ENCODE measurements at regions not wholly inside any gene's neighbourhood (a gene's known extent, or its start where the extent isn't known, plus 50 kb on each side); places are given as distances from the start of the nearest gene placed in this dataset.

DNA sequence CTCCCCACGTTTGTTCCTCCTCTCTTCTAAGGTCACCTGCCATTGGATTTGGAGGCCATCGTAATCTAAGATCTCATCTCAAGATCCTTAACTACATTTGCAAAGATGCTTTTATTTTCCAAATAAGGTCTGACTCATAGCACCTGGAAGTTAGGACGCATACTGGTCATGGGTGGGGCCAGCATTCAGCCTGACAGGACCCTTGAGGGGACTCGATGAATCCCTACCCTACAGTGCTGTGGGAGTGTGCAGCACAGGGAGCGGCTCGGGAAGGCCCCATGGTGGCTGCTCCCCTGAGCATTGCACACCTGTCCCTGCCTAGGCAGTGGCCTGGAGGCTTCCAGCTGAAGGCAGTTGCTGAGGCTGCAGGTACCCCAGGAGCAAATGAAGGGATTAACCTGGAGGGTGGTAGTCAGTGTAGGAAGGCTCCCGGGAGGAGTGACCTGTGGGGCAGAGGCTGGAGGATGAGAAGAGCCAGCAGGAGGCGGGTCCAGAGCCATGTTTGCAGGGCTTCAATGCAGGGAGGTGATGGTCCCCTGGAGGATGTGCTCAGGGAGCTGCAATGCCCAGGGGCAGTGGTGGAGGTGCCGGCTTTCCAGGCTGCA is 362.2 kb downstream of the CTTN start:
- TF ChIP-seq, protein P1, sequence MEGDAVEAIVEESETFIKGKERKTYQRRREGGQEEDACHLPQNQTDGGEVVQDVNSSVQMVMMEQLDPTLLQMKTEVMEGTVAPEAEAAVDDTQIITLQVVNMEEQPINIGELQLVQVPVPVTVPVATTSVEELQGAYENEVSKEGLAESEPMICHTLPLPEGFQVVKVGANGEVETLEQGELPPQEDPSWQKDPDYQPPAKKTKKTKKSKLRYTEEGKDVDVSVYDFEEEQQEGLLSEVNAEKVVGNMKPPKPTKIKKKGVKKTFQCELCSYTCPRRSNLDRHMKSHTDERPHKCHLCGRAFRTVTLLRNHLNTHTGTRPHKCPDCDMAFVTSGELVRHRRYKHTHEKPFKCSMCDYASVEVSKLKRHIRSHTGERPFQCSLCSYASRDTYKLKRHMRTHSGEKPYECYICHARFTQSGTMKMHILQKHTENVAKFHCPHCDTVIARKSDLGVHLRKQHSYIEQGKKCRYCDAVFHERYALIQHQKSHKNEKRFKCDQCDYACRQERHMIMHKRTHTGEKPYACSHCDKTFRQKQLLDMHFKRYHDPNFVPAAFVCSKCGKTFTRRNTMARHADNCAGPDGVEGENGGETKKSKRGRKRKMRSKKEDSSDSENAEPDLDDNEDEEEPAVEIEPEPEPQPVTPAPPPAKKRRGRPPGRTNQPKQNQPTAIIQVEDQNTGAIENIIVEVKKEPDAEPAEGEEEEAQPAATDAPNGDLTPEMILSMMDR (IDR thresholded peaks at IDR 0.05), result no peak
- H3K4me3 ChIP-seq, result no peak overlapping the region
- DNase-seq (ENCODE audit: low spot score), result no peak
- H3K36me3 ChIP-seq, result no peaks in the 10 kb centered on the region
- H3K9me3 ChIP-seq, result no peaks in the 10 kb centered on the region
- peaks cover 0 to 4% of the 10 kb centered on the region in 2 donors for H3K4me1 ChIP-seq
- H3K27me3 ChIP-seq, result no peaks in the 10 kb centered on the region
- H3K27ac ChIP-seq, result no peak overlapping the region

DNA sequence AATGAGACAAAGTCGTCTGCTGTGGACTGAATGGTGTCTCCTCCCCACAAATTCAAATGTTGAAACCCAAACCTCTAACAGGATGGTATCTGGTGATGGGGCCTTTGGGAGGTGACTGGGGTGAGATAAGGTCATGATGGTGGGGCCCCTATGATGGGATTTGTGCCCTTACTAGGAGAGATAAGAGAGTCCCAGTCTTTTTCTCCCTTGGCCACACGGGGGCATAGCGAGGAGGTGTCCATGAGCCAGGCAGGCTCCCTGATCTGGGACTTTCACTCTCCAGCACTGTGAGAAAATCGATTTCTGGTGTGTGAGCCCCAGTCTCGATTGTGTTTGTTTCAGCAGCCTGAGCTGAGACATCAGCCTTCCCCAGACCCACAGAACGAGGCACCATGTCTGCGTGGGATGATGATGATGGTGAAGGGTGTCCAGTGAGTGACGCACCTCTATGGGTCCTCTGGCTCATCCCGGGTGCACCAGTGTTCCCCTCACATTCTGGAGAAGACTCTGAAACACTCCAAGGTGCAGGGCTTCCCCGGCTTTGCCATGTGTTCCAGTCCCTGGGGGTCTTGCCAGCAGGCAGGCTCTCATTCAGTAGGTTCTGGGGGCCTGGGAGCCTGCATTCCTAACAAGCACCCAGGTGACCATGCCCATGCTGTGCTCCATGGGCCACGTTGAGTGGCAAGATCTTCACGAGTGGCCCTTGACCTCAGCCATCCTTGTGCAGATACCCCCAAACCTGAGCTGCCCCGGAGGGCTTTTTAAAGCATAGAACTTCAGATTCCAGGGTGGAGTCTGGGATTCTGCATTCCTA is 363.0 kb downstream of the CTTN start:
- no peak overlapping the region for H3K4me3 ChIP-seq
- no peaks in the 10 kb centered on the region for H3K4me1 ChIP-seq
- no peaks in the 10 kb centered on the region for H3K36me3 ChIP-seq
- TF ChIP-seq, protein P1 (IDR thresholded peaks at IDR 0.05), result no peak
- DNase-seq (ENCODE audit: low spot score), result no peak
- no peaks in the 10 kb centered on the region for H3K9me3 ChIP-seq
- no peaks in the 10 kb centered on the region for H3K27me3 ChIP-seq
- H3K27ac ChIP-seq, result no peak overlapping the region

DNA sequence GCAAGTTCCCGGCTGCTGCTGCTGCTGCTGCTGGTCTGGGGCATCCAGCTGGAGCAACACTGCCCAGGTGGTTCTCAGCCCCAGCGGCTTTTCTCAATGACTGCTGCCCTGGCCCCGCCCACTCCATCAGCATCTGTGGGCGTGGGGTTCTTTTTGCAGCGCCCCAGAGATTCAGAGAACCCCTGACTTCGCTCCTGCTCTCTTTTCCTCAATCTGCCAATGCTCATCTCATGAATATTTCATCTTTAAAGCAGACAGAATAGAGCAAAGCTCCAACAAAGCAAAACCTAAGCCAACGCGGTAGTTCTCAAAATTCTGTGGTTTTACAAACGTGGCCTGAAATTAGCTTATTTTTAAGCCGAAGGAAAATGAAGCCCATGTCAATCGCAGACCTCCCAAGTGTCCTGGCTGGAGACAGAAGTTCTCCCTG is 363.6 kb downstream of the CTTN start:
- Histone ChIP-seq H3K27ac (no peak overlapping the region), H3K9me3 (no peaks in the 10 kb centered on the region), H3K4me1 (no peaks in the 10 kb centered on the region), H3K36me3 (no peaks in the 10 kb centered on the region), H3K4me3 (no peak overlapping the region), H3K27me3 (no peaks in the 10 kb centered on the region)
- DNase-seq (ENCODE audit: low spot score), result no peak
- TF ChIP-seq, protein P1 (IDR thresholded peaks at IDR 0.05), result no peak

DNA sequence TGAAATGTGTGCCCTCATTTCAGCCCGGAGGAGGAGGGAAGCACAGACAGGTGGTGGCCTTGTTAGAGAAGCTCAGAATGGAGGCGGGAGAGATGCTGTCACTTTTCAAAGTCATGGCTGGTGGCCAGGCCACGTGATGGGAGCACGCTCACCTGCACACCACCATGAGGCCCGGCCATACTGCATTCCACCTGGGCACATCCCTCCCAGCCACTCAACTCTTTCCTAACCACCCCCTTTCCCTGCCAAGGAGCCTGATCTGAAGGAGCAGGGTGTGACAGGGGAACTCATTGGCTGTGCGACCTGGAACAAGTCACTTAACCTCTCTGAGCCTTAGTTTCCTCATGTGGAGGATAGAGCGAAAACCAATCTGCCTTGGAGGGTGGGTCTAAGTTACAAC is 364.5 kb downstream of the CTTN start:
- no peak for DNase-seq (ENCODE audit: low spot score)
- TF ChIP-seq, protein P1 (IDR thresholded peaks at IDR 0.05), result no peak
- Histone ChIP-seq H3K4me1 (no peaks in the 10 kb centered on the region), H3K4me3 (no peak overlapping the region), H3K27ac (no peak overlapping the region), H3K9me3 (no peaks in the 10 kb centered on the region), H3K36me3 (no peaks in the 10 kb centered on the region), H3K27me3 (no peaks in the 10 kb centered on the region)

DNA sequence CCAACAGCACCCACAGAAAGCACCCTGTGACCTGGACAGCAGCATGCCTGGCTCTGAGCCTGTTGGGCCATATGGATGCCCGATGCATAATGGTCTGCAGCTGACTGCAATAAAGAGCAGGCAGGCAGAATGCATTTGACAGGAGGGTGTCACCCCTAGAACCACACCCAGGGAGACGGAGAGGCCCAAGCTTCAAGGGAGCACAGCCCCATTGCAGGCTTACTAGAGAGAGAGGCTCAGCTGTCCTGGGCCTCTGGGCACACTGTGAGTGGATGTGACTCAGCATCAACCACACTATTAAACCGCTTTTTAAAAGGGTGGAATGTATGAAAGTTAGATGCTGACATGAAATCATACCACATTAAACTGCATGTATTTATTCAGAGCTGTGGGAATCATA is 365.3 kb downstream of the CTTN start:
- no peak for DNase-seq (ENCODE audit: low spot score)
- Histone ChIP-seq H3K27me3 (no peaks in the 10 kb centered on the region), H3K4me3 (no peak overlapping the region), H3K9me3 (no peaks in the 10 kb centered on the region), H3K36me3 (no peaks in the 10 kb centered on the region), H3K27ac (no peak overlapping the region), H3K4me1 (no peaks in the 10 kb centered on the region)
- TF ChIP-seq, protein P1 (IDR thresholded peaks at IDR 0.05), result no peak

Data from right atrium auricular region (tissue), 2 donors.